ENCODE measurements at regions not wholly inside any gene's neighbourhood (a gene's known extent, or its start where the extent isn't known, plus 50 kb on each side); places are given as distances from the start of the nearest gene placed in this dataset.

DNA sequence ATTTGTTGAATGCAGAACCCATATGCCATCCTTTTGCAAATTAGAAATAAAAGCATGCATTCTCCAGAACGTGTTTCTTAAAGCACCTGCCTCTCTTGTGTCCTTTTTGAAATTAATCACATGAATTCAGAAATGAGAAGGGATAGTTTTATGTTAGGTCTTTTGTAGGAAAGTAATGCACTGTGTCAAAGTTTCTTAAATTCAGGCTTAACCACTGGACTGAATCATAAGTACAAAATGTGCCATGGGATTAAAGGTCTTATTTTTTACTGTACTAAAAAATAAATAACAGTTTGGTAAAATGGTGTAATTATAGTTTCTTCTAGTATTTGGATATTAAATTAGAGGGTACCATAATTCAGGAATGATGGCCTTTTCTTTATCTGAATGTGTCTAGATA, 290.1 kb upstream of the USP25 start:
- Mint-ChIP-seq H3K9me3 (ENCODE audit: unreplicated experiment) (no peaks in the 10 kb centered on the region), H3K27me3 (ENCODE audit: insufficient read depth, unreplicated experiment) (no peaks in the 10 kb centered on the region), H3K4me1 (ENCODE audit: insufficient read depth, unreplicated experiment) (no peaks in the 10 kb centered on the region), H3K36me3 (ENCODE audit: insufficient read depth, unreplicated experiment) (no peaks in the 10 kb centered on the region), H3K4me3 (ENCODE audit: unreplicated experiment) (no peak overlapping the region), H3K27ac (ENCODE audit: low read depth, unreplicated experiment) (no peak overlapping the region)
- ChIA-PET CTCF (no interaction called here), POLR2A (no interaction called here)
- no peak for DNase-seq (ENCODE audit: unreplicated experiment)
- intact Hi-C loops (cut with micrococcal nuclease), result no loop called here
- TF ChIP-seq, protein P1, sequence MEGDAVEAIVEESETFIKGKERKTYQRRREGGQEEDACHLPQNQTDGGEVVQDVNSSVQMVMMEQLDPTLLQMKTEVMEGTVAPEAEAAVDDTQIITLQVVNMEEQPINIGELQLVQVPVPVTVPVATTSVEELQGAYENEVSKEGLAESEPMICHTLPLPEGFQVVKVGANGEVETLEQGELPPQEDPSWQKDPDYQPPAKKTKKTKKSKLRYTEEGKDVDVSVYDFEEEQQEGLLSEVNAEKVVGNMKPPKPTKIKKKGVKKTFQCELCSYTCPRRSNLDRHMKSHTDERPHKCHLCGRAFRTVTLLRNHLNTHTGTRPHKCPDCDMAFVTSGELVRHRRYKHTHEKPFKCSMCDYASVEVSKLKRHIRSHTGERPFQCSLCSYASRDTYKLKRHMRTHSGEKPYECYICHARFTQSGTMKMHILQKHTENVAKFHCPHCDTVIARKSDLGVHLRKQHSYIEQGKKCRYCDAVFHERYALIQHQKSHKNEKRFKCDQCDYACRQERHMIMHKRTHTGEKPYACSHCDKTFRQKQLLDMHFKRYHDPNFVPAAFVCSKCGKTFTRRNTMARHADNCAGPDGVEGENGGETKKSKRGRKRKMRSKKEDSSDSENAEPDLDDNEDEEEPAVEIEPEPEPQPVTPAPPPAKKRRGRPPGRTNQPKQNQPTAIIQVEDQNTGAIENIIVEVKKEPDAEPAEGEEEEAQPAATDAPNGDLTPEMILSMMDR (IDR thresholded peaks at IDR 0.05; ENCODE audit: unreplicated experiment), result no peak
- no TSS peak for BruUV-seq (replicated peaks)

DNA sequence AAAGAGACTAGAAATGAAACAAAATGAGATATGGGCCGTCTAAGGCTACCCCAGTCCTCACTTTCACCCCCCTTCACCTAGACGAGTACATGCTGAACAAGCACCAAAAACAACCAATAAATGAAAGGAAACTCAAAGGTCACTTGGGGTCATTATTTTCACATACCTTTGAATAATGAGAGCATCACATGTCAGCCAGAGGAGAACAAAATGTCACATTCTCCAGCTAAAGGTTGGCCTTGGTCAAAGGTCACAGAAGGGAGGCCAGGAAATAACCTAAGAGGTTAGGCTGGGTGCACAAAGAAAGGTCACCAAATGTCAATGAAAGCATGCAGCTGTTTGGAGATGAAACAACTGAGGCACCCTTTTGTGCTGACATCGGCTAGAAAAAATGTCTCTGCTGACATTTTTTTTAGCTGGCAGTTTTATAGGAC, 288.7 kb upstream of the USP25 start:
- Mint-ChIP-seq H3K4me3 (ENCODE audit: unreplicated experiment) (no peak overlapping the region), H3K27ac (ENCODE audit: low read depth, unreplicated experiment) (no peak overlapping the region), H3K27me3 (ENCODE audit: insufficient read depth, unreplicated experiment) (no peaks in the 10 kb centered on the region), H3K9me3 (ENCODE audit: unreplicated experiment) (no peaks in the 10 kb centered on the region), H3K36me3 (ENCODE audit: insufficient read depth, unreplicated experiment) (no peaks in the 10 kb centered on the region), H3K4me1 (ENCODE audit: insufficient read depth, unreplicated experiment) (no peaks in the 10 kb centered on the region)
- no TSS peak for BruUV-seq (replicated peaks)
- intact Hi-C loops (cut with micrococcal nuclease), result no loop called here
- TF ChIP-seq, protein P1 (IDR thresholded peaks at IDR 0.05; ENCODE audit: unreplicated experiment), result no peak
- CTCF ChIA-PET, result interaction anchor here (0.8 kb wide), 1 partner anchor 320 kb away, joined by 3 read pairs; no protein-coding TSS in a partner anchor
- DNase-seq (ENCODE audit: unreplicated experiment), result no peak
- POLR2A ChIA-PET, result interaction anchor here (0.6 kb wide), 2 partner anchors 15 to 449 kb away, joined by 3 read pairs; no protein-coding TSS in a partner anchor

DNA sequence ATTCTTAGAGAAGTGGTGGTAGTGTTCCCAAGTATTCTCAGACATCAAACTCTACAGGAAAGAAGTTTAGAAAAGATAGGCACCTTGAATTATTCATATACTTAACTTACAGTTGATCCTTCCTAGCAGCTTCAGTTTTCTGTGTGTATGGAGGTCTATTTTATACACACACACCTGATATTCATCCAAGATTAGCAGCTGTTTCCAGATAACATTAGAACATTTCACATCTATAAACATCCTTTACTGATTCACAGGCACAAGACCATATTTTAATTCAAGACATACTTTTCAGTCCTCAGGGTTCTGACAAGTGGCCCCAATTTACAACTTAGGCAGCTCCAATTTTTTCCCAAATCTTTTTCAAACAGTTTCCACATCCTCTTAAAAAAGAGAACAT, 287.8 kb upstream of the USP25 start:
- Mint-ChIP-seq H3K9me3 (ENCODE audit: unreplicated experiment) (no peaks in the 10 kb centered on the region), H3K27me3 (ENCODE audit: insufficient read depth, unreplicated experiment) (no peaks in the 10 kb centered on the region), H3K4me1 (ENCODE audit: insufficient read depth, unreplicated experiment) (no peaks in the 10 kb centered on the region), H3K4me3 (ENCODE audit: unreplicated experiment) (no peak overlapping the region), H3K27ac (ENCODE audit: low read depth, unreplicated experiment) (no peak overlapping the region), H3K36me3 (ENCODE audit: insufficient read depth, unreplicated experiment) (no peaks in the 10 kb centered on the region)
- CTCF ChIA-PET, result interaction anchor here (0.6 kb wide), 1 partner anchor 46 kb away, joined by 3 read pairs; no protein-coding TSS in a partner anchor
- TF ChIP-seq, protein P1 (IDR thresholded peaks at IDR 0.05; ENCODE audit: unreplicated experiment), result no peak
- POLR2A ChIA-PET, result no interaction called here
- no TSS peak for BruUV-seq (replicated peaks)
- intact Hi-C loops (cut with micrococcal nuclease), result no loop called here
- no peak for DNase-seq (ENCODE audit: unreplicated experiment)

DNA sequence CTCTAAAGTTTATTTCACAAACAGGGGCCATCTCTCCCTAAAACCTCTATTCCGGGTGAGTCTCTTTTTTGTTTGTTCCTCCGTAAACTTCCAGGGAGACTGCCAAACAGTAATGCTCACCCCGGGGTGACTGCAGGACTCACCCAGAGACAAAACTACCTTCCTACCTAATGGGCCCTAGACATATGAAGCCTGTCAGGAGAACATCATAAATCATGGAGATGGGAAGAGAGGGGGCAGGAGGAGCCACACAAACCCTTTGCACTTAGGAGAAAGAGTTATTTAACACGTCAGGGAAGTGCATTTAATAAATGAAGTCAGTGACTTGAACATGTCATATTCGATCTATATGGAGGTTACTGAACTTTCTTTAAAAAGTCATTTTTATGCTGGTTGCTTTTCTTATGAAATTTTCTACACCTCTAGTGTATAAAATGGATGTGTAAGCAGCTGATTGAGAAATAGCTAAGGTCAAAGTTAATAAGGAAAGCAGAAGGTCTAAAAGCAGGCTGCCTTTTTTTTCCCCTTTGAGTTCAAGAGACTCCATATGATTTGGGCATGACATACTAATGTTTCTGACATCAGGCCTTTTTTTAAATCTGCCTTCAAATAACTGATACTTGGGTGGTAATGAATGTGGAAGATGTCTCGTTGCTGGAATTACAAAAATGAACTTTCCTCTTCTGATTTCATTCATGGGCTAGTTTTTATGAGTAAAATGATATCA, 286.9 kb upstream of the USP25 start:
- intact Hi-C loops (cut with micrococcal nuclease), result no loop called here
- no peaks in the 10 kb centered on the region for H3K4me1 Mint-ChIP-seq (ENCODE audit: insufficient read depth, unreplicated experiment)

More for the DNA sequence above, 286.9 kb upstream of the USP25 start:
- TF ChIP-seq, protein P1 (IDR thresholded peaks at IDR 0.05; ENCODE audit: unreplicated experiment), result no peak
- no peak overlapping the region for H3K27ac Mint-ChIP-seq (ENCODE audit: low read depth, unreplicated experiment)
- no peak overlapping the region for H3K4me3 Mint-ChIP-seq (ENCODE audit: unreplicated experiment)
- no peaks in the 10 kb centered on the region for H3K36me3 Mint-ChIP-seq (ENCODE audit: insufficient read depth, unreplicated experiment)
- no TSS peak for BruUV-seq (replicated peaks)
- DNase-seq (ENCODE audit: unreplicated experiment), result no peak
- CTCF ChIA-PET, result interaction anchor here (0.6 kb wide), 1 partner anchor 45 kb away, joined by 3 read pairs; no protein-coding TSS in a partner anchor
- no peaks in the 10 kb centered on the region for H3K9me3 Mint-ChIP-seq (ENCODE audit: unreplicated experiment)
- POLR2A ChIA-PET, result no interaction called here
- no peaks in the 10 kb centered on the region for H3K27me3 Mint-ChIP-seq (ENCODE audit: insufficient read depth, unreplicated experiment)

All from MCF 10A (cell line).